ENCODE measurements at regions not wholly inside any gene's neighbourhood (a gene's known extent, or its start where the extent isn't known, plus 50 kb on each side); places are given as distances from the start of the nearest gene placed in this dataset.
"Not testable (repeated sequence)": the region's sequence is repeated elsewhere in the genome, so short reads cannot be mapped to it uniquely, and the experiment has no call there.

GRCh38 chr11:97544431-97544830, 1154.6 kb downstream of the JRKL start:
- H3K4me3 ChIP-seq (ENCODE audit: low read depth, low read length) = no peak overlapping the region
- 0 out of 2 replicates have a peak, but pooled peaks cover 3% of the 10 kb centered on the region for H3K4me1 ChIP-seq
- TF ChIP-seq CTCF (IDR thresholded peaks at IDR 0.05; ENCODE audit: low read depth, low read length) = no peak
- H3K36me3 ChIP-seq = no peaks in the 10 kb centered on the region
- no peaks in the 10 kb centered on the region for H3K9me3 ChIP-seq
- DNase-seq = no peak
- no peaks in the 10 kb centered on the region for H3K27me3 ChIP-seq

- Histone ChIP-seq H3K9me3 (no peaks in the 10 kb centered on the region), H3K36me3 (no peaks in the 10 kb centered on the region), H3K4me1 (0 out of 2 replicates have a peak, but pooled peaks cover 3% of the 10 kb centered on the region), H3K4me3 (ENCODE audit: low read depth, low read length) (no peak overlapping the region), H3K27me3 (no peaks in the 10 kb centered on the region)
- DNase-seq = no peak
- no peak for TF ChIP-seq CTCF (IDR thresholded peaks at IDR 0.05; ENCODE audit: low read depth, low read length)
Measured at GRCh38 chr11:97548280-97548679, 1158.5 kb downstream of the JRKL start.

- DNase-seq = no peak
- H3K36me3 ChIP-seq = no peaks in the 10 kb centered on the region
- H3K4me1 ChIP-seq = no peaks in the 10 kb centered on the region
- H3K9me3 ChIP-seq = no peaks in the 10 kb centered on the region
- no peak overlapping the region for H3K4me3 ChIP-seq (ENCODE audit: low read depth, low read length)
- no peaks in the 10 kb centered on the region for H3K27me3 ChIP-seq
- TF ChIP-seq CTCF (IDR thresholded peaks at IDR 0.05; ENCODE audit: low read depth, low read length) = peak; percentile 57
Measured at GRCh38 chr11:97557399-97557798, 1167.6 kb downstream of the JRKL start.

GRCh38 chr11:97567801-97568200, 1178.0 kb downstream of the JRKL start:
- DNase-seq = no peak
- Histone ChIP-seq H3K4me1 (no peaks in the 10 kb centered on the region), H3K27me3 (no peaks in the 10 kb centered on the region), H3K36me3 (no peaks in the 10 kb centered on the region), H3K9me3 (no peaks in the 10 kb centered on the region), H3K4me3 (ENCODE audit: low read depth, low read length) (no peak overlapping the region)
- TF ChIP-seq CTCF (IDR thresholded peaks at IDR 0.05; ENCODE audit: low read depth, low read length) = no peak

GRCh38 chr11:97570636-97571035, 1180.8 kb downstream of the JRKL start:
- TF ChIP-seq CTCF (IDR thresholded peaks at IDR 0.05; ENCODE audit: low read depth, low read length) = no peak
- Histone ChIP-seq H3K36me3 (no peaks in the 10 kb centered on the region), H3K4me1 (no peaks in the 10 kb centered on the region), H3K4me3 (ENCODE audit: low read depth, low read length) (no peak overlapping the region), H3K27me3 (no peaks in the 10 kb centered on the region), H3K9me3 (no peaks in the 10 kb centered on the region)
- DNase-seq = no peak

- H3K4me1 ChIP-seq; H3K36me3 ChIP-seq; H3K4me3 ChIP-seq (ENCODE audit: low read depth, low read length); H3K27me3 ChIP-seq; DNase-seq; H3K9me3 ChIP-seq: not testable (repeated sequence)
Measured at GRCh38 chr11:97573771-97574170, 1184.0 kb downstream of the JRKL start.

Measured in BE2C (cell line).